ENCODE measurements at regions not wholly inside any gene's neighbourhood (a gene's known extent, or its start where the extent isn't known, plus 50 kb on each side); places are given as distances from the start of the nearest gene placed in this dataset.
"Not testable (repeated sequence)": the region's sequence is repeated elsewhere in the genome, so short reads cannot be mapped to it uniquely, and the experiment has no call there.

DNA sequence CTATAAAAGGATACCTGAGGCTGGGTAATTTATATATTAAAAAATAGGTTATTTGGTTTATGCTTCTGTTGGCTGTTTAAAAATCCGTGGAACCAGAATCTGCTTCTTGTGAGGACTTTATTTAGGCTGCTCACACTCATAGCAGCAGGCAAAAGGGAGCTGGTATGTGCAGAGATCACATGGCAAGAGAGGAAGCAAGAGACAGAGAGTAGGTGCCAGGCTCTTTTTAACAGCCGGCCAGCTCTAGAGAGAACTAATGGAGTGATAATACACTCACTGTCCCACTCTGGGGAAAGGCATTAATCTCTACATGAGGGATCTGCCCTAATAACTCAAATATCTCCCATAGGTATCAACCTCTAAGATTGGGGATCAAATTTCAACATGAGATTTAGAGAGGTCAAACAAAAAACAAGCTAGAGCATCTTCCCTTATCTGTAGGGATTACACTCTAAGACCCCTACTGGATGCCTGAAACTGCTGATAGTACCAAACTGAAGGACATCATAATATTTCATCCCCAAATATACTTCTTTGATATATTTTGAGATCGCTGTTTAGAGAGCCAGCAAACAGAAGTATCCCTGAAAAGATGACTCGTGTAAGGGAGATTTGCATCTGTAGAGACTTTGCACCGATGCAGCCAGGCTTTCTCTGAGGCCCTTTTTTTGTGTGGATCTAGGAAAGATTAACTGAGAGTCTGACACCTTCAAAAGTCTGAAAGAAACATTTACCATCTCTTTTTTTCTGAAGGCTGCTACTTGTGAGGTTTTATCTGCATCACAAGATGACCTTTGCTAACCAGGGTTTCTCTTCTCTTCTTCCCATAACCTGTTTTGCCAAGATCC lies 717.0 kb upstream of the MBL2 start:
- Histone ChIP-seq H3K36me3 (no peaks in the 10 kb centered on the region), H3K4me3 (no peak overlapping the region), H3K27ac (no peak overlapping the region), H3K9me3 (peaks cover 0 to 8% (median 0%) of the 10 kb centered on the region in 4 donors), H3K27me3 (no peaks in the 10 kb centered on the region), H3K4me1 (no peaks in the 10 kb centered on the region)
- 46 to 50% methylated on average over 5 of the region's 5 CpGs for WGBS, 2 donors
- ATAC-seq (ENCODE audit: low FRiP score in 2 of 2) (no peak), DNase-seq (no peak)
- TF ChIP-seq POLR2A (IDR thresholded peaks at IDR 0.05) = no peak
- TF ChIP-seq POLR2AphosphoS5 (IDR thresholded peaks at IDR 0.05) = no peak
- no peak for TF ChIP-seq CTCF (IDR thresholded peaks at IDR 0.05)
- TF ChIP-seq EP300 (IDR thresholded peaks at IDR 0.05) = no peak

DNA sequence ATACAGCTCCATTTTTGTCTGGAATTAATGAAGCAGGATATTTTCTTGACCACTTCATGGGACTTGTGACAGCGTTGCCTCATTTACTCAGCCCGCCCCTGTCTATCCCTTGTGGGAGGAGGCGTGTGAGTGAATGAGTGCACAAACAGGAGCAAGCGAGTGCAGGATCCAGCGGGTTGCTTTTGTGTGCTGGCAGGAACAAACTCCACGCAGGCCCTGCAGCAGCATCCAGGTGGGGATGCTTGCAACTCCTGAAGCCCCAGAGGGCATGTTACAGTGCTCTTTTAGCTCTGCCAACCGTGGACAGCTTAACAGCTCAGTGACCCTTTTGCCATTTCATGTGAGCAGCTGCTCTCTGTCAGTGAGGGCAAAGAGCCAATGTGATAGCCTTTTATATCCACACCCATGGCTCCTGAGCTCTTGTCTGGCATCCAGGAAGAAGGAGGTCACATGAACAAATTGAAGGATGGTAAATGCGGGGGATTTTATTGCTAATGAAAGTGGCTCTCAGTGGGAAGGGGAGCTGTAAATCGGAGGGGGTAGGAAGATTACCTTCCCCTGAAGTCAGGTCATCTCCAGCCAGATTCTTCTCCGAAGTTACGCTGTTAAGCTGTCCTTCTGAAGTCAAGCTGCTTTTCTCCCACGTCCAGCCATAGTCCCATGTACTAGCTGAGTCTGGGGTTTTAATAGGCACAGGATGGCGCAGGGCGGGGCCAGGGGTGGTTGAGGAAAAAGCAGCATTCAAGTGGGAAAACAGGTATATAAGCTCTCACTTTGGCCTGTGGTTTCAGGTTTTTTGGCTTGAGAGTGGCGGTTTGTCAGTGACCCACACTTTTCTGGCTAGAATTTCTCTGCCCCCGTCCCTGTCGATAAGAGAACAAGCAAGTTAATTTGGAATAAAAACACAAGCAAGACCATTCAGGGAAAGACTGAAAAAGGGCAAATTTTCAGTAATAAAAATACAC lies 714.7 kb upstream of the MBL2 start:
- Histone ChIP-seq H3K27me3 (no peaks in the 10 kb centered on the region), H3K27ac (no peak overlapping the region), H3K36me3 (no peaks in the 10 kb centered on the region), H3K4me1 (no peaks in the 10 kb centered on the region), H3K9me3 (peaks cover 0 to 8% (median 0%) of the 10 kb centered on the region in 4 donors), H3K4me3 (no peak overlapping the region)
- ATAC-seq (ENCODE audit: low FRiP score in 2 of 2) (no peak), DNase-seq (no peak)
- WGBS, 2 donors = 86 to 89% methylated on average over 17 of the region's 17 CpGs
- TF ChIP-seq POLR2AphosphoS5 (IDR thresholded peaks at IDR 0.05) (no peak), POLR2A (IDR thresholded peaks at IDR 0.05) (no peak), CTCF (IDR thresholded peaks at IDR 0.05) (no peak), EP300 (IDR thresholded peaks at IDR 0.05) (no peak)

GRCh38 chr10:53485422-53485821 lies 712.8 kb upstream of the MBL2 start:
- ATAC-seq (ENCODE audit: low FRiP score in 2 of 2); H3K4me3 ChIP-seq; H3K27ac ChIP-seq; H3K36me3 ChIP-seq; H3K9me3 ChIP-seq; H3K27me3 ChIP-seq; DNase-seq; H3K4me1 ChIP-seq: not testable (repeated sequence)
- WGBS, 2 donors = 80 to 85% methylated on average over 4 of the region's 4 CpGs

DNA sequence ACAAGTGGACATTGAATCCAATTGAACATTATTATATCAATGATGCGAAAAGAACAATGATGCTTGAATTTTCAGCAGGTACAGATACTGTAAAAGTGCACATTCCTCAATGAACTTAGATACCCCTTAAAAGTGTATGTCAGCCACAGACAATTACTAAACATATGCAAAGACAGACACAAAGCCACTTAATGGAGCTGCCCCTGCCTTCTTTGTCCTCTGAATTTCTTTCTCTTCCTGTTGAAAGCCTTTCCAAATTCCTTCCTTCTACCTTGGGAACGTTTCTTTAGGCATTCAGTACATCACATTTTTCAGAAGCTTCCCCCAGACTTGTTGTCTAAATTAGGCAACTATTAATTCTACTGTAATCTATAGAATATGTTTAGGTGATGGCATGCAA lies 706.8 kb upstream of the MBL2 start:
- TF ChIP-seq EP300 (IDR thresholded peaks at IDR 0.05) = no peak
- ATAC-seq (ENCODE audit: low FRiP score in 2 of 2) (no peak), DNase-seq (no peak)
- no peak overlapping the region for H3K4me3 ChIP-seq
- H3K9me3 ChIP-seq = no peaks in the 10 kb centered on the region
- no peaks in the 10 kb centered on the region for H3K4me1 ChIP-seq
- H3K27me3 ChIP-seq = no peaks in the 10 kb centered on the region
- no peaks in the 10 kb centered on the region for H3K36me3 ChIP-seq
- WGBS, 2 donors = 56 to 61% methylated on average over 2 of the region's 2 CpGs
- no peak overlapping the region for H3K27ac ChIP-seq

GRCh38 chr10:53477313-53477675 lies 704.7 kb upstream of the MBL2 start:
- TF ChIP-seq POLR2AphosphoS5 (IDR thresholded peaks at IDR 0.05) (no peak), POLR2A (IDR thresholded peaks at IDR 0.05) (no peak), CTCF (IDR thresholded peaks at IDR 0.05) (no peak)
- Histone ChIP-seq H3K4me1 (no peaks in the 10 kb centered on the region), H3K36me3 (no peaks in the 10 kb centered on the region), H3K27ac (no peak overlapping the region), H3K4me3 (no peak overlapping the region), H3K27me3 (no peaks in the 10 kb centered on the region), H3K9me3 (no peaks in the 10 kb centered on the region)
- DNase-seq = no peak
- WGBS, 2 donors = 43 to 76% methylated on average over 1 of the region's 1 CpG
- no peak for ATAC-seq (ENCODE audit: low FRiP score in 2 of 2)
